Neural cell (in vitro differentiated cells): ENCODE measurements at regions not wholly inside any gene's neighbourhood (a gene's known extent, or its start where the extent isn't known, plus 50 kb on each side); places are given as distances from the start of the nearest gene placed in this dataset.

Experiments
- H2AFZ ChIP-seq: fragments of 200-600, 300-800 bp; sonication (generic), shearing (Covaris generic); 2 replicates; pipeline ENCODE4 v1.6.0; 2014; ENCODE audit warnings: low read depth, mild to moderate bottlenecking, antibody characterized with exemption, low read length, moderate library complexity
- H3F3A ChIP-seq: fragments of 200-600 bp; shearing (Covaris generic); 2 replicates; pipeline ENCODE4 v1.6.1; 2016; ENCODE audit warnings: mild to moderate bottlenecking, moderate library complexity, mixed read lengths, antibody characterized with exemption, low read length; ENCODE audit not compliant: insufficient read depth, poor library complexity, severe bottlenecking
- H3K27ac ChIP-seq: fragments of 200-600, 300-800 bp; sonication (generic), shearing (Covaris generic); 2 replicates; pipeline ENCODE4 v1.5.1; 2014; ENCODE audit warnings: mild to moderate bottlenecking, low read length, moderate library complexity
- H3K27me3 ChIP-seq: fragments of 300-800, 200-600 bp; sonication (generic), shearing (Covaris generic); 2 replicates; pipeline ENCODE4 v1.6.0; 2014; ENCODE audit warnings: mild to moderate bottlenecking, low read depth, low read length, moderate library complexity; ENCODE audit not compliant: insufficient read depth
- H3K36me3 ChIP-seq: fragments of 300-800, 200-600 bp; sonication (generic), shearing (Covaris generic); 2 replicates; pipeline ENCODE4 v1.5.1; 2014; ENCODE audit warnings: mild to moderate bottlenecking, antibody characterized with exemption, low read length, moderate library complexity; ENCODE audit not compliant: insufficient read depth
- H3K4me2 ChIP-seq: fragments of 300-800, 200-600 bp; sonication (generic), shearing (Covaris generic); 2 replicates; pipeline ENCODE4 v1.6.0; 2014; ENCODE audit warnings: mild to moderate bottlenecking, low read length
- H3K4me3 ChIP-seq: fragments of 300-800, 200-600 bp; sonication (generic), shearing (Covaris generic); 2 replicates; pipeline ENCODE4 v1.5.1; 2014; ENCODE audit warnings: mild to moderate bottlenecking, low read length, moderate library complexity
- H3K79me2 ChIP-seq: fragments of 200-600 bp; shearing (Covaris generic); replicated peaks from 2 replicates; pipeline ENCODE4 v1.6.0; 2014; ENCODE audit warnings: mild to moderate bottlenecking, low read length, moderate library complexity; ENCODE audit not compliant: insufficient read depth
- H3K9ac ChIP-seq: fragments of 300-800, 200-600 bp; sonication (generic), shearing (Covaris generic); 2 replicates; pipeline ENCODE4 v1.6.1; 2016; ENCODE audit warnings: mild to moderate bottlenecking, low read length, mixed read lengths
- H3K9me2 ChIP-seq: fragments of 200-600 bp; shearing (Covaris generic); 2 replicates; pipeline ENCODE4 v1.6.1; 2016; ENCODE audit warnings: mild to moderate bottlenecking, low read length, mixed read lengths; ENCODE audit not compliant: insufficient read depth
- H3K9me3 ChIP-seq: fragments of 200-600, 300-800 bp; sonication (generic), shearing (Covaris generic); 2 replicates; pipeline ENCODE4 v1.6.1; 2016; ENCODE audit warnings: mild to moderate bottlenecking, mixed run types, low read length, moderate library complexity, mixed read lengths
- H4K20me1 ChIP-seq: fragments of 200-600 bp; shearing (Covaris generic); 2 replicates; pipeline ENCODE4 v1.6.1; 2016; ENCODE audit warnings: mild to moderate bottlenecking, mixed run types; ENCODE audit not compliant: insufficient read depth
- EP300 ChIP-seq: fragments of 450-650 bp; conservative IDR thresholded peaks from 2 replicates; pipeline ENCODE4 v1.6.1; 2014; ENCODE audit warnings: antibody characterized with exemption, mild to moderate bottlenecking, moderate library complexity; ENCODE audit not compliant: poor library complexity, severe bottlenecking
- EZH2 ChIP-seq: fragments of 200-600, 300-800 bp; shearing (Covaris generic), sonication (generic); IDR thresholded peaks from 2 replicates; pipeline ENCODE4 v1.6.1; 2014; ENCODE audit warnings: antibody characterized with exemption, low read length, borderline replicate concordance, mild to moderate bottlenecking; ENCODE audit not compliant: insufficient read depth, poor library complexity, severe bottlenecking
- MXI1 ChIP-seq: fragments of 450-650 bp; conservative IDR thresholded peaks from 2 replicates; pipeline ENCODE4 v1.6.1; 2014; ENCODE audit warnings: antibody characterized with exemption, mild to moderate bottlenecking; ENCODE audit not compliant: poor library complexity, severe bottlenecking
- POLR2AphosphoS5 ChIP-seq: IDR thresholded peaks from 2 replicates; pipeline ENCODE4 v1.6.1; 2012
- RAD21 ChIP-seq: fragments of 450-650 bp; conservative IDR thresholded peaks from 2 replicates; pipeline ENCODE4 v1.6.1; 2014; ENCODE audit warnings: antibody characterized with exemption, mild to moderate bottlenecking, moderate library complexity
- REST ChIP-seq: IDR thresholded peaks from 2 replicates; pipeline ENCODE4 v1.6.1; 2012; ENCODE audit warnings: borderline replicate concordance
- SMC3 ChIP-seq: fragments of 450-650 bp; conservative IDR thresholded peaks from 2 replicates; pipeline ENCODE4 v1.6.1; 2014; ENCODE audit warnings: antibody characterized with exemption, mild to moderate bottlenecking, moderate library complexity; ENCODE audit not compliant: poor library complexity
- TAF1 ChIP-seq: IDR thresholded peaks from 2 replicates; pipeline ENCODE4 v1.6.1; 2012; ENCODE audit warnings: low read depth
- TF ChIP-seq, protein P1 (sequence below): fragments of 450-650 bp; IDR thresholded peaks from 2 replicates; pipeline ENCODE4 v1.5.1; 2014; ENCODE audit warnings: antibody characterized with exemption, mild to moderate bottlenecking, moderate library complexity; ENCODE audit not compliant: poor library complexity, severe bottlenecking

GRCh38 chr1:70764747-70765146 lies 282.9 kb downstream of the PTGER3 start:
- no peak overlapping the region for H2AFZ ChIP-seq
- no peaks in the 10 kb centered on the region for H3K9me3 ChIP-seq
- H3K9me2 ChIP-seq, result no peaks in the 10 kb centered on the region
- no peak for TF ChIP-seq SMC3
- TF ChIP-seq POLR2AphosphoS5, result no peak
- TF ChIP-seq REST, result no peak
- TF ChIP-seq, protein P1, sequence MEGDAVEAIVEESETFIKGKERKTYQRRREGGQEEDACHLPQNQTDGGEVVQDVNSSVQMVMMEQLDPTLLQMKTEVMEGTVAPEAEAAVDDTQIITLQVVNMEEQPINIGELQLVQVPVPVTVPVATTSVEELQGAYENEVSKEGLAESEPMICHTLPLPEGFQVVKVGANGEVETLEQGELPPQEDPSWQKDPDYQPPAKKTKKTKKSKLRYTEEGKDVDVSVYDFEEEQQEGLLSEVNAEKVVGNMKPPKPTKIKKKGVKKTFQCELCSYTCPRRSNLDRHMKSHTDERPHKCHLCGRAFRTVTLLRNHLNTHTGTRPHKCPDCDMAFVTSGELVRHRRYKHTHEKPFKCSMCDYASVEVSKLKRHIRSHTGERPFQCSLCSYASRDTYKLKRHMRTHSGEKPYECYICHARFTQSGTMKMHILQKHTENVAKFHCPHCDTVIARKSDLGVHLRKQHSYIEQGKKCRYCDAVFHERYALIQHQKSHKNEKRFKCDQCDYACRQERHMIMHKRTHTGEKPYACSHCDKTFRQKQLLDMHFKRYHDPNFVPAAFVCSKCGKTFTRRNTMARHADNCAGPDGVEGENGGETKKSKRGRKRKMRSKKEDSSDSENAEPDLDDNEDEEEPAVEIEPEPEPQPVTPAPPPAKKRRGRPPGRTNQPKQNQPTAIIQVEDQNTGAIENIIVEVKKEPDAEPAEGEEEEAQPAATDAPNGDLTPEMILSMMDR, result no peak
- TF ChIP-seq TAF1, result no peak
- no peak for TF ChIP-seq EZH2
- no peak for TF ChIP-seq RAD21
- no peak for TF ChIP-seq MXI1
- no peak for TF ChIP-seq EP300
- no peaks in the 10 kb centered on the region for H4K20me1 ChIP-seq
- H3K79me2 ChIP-seq, result no peaks in the 10 kb centered on the region
- H3K4me2 ChIP-seq, result no peak overlapping the region
- H3K4me3 ChIP-seq, result no peak overlapping the region
- H3K27me3 ChIP-seq, result no peaks in the 10 kb centered on the region
- H3F3A ChIP-seq, result no peaks in the 10 kb centered on the region
- no peak overlapping the region for H3K27ac ChIP-seq
- H3K36me3 ChIP-seq, result no peaks in the 10 kb centered on the region
- H3K9ac ChIP-seq, result no peak overlapping the region

GRCh38 chr1:70767377-70767776 lies 280.2 kb downstream of the PTGER3 start:
- Histone ChIP-seq H3K79me2 (no peaks in the 10 kb centered on the region), H3K4me2 (no peak overlapping the region), H3K27ac (no peak overlapping the region), H2AFZ (no peak overlapping the region), H3K27me3 (no peaks in the 10 kb centered on the region), H3F3A (no peaks in the 10 kb centered on the region), H3K36me3 (no peaks in the 10 kb centered on the region), H4K20me1 (no peaks in the 10 kb centered on the region), H3K9ac (no peak overlapping the region), H3K9me3 (no peaks in the 10 kb centered on the region), H3K4me3 (no peak overlapping the region), H3K9me2 (no peaks in the 10 kb centered on the region)
- TF ChIP-seq TAF1, result no peak
- no peak for TF ChIP-seq MXI1
- no peak for TF ChIP-seq EZH2
- TF ChIP-seq POLR2AphosphoS5, result no peak
- TF ChIP-seq RAD21, result no peak
- TF ChIP-seq REST, result no peak
- no peak for TF ChIP-seq EP300
- TF ChIP-seq, protein P1, result no peak
- no peak for TF ChIP-seq SMC3
